ENCODE measurements at regions not wholly inside any gene's neighbourhood (a gene's known extent, or its start where the extent isn't known, plus 50 kb on each side); places are given as distances from the start of the nearest gene placed in this dataset.

DNA sequence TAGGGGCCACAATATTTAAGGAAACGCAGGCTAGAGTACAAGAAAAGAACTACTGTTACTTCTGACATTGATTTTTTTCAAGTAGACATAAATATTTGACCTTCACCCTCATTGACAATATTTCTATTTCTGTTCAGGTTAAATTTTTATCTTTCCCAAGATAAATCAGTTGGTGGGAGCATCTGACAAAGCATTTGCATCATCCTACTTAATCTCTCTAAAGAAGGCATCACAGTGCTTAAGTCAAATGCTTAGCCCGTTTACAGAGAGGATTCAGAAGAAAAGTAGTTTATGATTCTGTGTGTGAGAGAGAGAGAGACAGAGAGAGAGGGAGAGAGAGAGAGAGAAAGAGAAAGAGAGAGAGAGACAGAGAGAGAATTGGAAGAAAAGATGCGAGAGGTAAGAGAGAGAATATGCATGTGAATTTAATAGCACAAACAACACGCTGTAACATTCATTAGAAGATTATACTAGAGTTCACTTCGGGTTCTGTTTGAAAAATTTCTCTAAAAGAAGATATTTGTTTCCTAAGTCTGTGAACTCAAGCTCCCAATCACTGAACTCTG is 1093.3 kb upstream of the CDH6 start:
- intact Hi-C loops (cut with DNase I), result no loop called here
- no peak for FAIRE-seq
- no peak overlapping the region for H3K27ac ChIP-seq (ENCODE audit: low read depth in 2 of 2, low read length in 2 of 2)

DNA sequence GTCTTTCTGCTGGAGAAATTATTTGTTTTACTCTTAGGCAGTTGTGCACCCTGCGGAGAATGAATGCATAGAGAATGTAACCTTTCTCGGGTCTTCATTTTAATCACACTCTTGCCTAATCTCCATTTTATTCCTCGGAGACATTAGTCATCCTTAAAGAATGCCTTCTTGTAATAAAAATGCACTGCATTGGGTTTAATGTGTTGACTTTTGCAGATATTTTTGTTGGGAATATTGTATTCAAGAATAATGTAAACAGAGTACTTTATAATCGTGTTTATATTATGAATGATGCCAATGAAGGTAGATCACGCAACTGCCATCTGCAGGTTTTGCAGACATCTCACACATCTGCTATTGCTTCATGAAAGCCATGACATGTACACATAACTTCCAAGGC is 1093.9 kb upstream of the CDH6 start:
- H3K27me3 ChIP-seq (ENCODE audit: control insufficient read depth, insufficient read depth, low read length), result no peaks in the 10 kb centered on the region
- H3K36me3 ChIP-seq (ENCODE audit: control insufficient read depth in 2 of 3, insufficient read depth in 3 of 3, low read length in 3 of 3), result no peaks in the 10 kb centered on the region
- intact Hi-C loops (cut with DNase I), result no loop called here
- DNase-seq (no peak), FAIRE-seq (no peak)
- H3K9ac ChIP-seq (ENCODE audit: low read length in 3 of 3), result no peak overlapping the region
- no peak overlapping the region for H3K4me3 ChIP-seq (ENCODE audit: low read length in 3 of 3)
- TF ChIP-seq, protein P1, sequence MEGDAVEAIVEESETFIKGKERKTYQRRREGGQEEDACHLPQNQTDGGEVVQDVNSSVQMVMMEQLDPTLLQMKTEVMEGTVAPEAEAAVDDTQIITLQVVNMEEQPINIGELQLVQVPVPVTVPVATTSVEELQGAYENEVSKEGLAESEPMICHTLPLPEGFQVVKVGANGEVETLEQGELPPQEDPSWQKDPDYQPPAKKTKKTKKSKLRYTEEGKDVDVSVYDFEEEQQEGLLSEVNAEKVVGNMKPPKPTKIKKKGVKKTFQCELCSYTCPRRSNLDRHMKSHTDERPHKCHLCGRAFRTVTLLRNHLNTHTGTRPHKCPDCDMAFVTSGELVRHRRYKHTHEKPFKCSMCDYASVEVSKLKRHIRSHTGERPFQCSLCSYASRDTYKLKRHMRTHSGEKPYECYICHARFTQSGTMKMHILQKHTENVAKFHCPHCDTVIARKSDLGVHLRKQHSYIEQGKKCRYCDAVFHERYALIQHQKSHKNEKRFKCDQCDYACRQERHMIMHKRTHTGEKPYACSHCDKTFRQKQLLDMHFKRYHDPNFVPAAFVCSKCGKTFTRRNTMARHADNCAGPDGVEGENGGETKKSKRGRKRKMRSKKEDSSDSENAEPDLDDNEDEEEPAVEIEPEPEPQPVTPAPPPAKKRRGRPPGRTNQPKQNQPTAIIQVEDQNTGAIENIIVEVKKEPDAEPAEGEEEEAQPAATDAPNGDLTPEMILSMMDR (IDR thresholded peaks at IDR 0.05; ENCODE audit: borderline replicate concordance, extremely low read depth, insufficient read depth), result no peak
- H3K9me3 ChIP-seq (ENCODE audit: control insufficient read depth in 2 of 3, insufficient read depth in 1 of 3, low read length in 3 of 3), result no peaks in the 10 kb centered on the region
- H3K27ac ChIP-seq (ENCODE audit: low read depth in 2 of 2, low read length in 2 of 2), result no peak overlapping the region
- H3K4me1 ChIP-seq (ENCODE audit: control insufficient read depth in 2 of 3, insufficient read depth in 2 of 3, low read depth in 1 of 3, low read length in 3 of 3), result no peaks in the 10 kb centered on the region

More for the DNA sequence above, 1093.3 kb upstream of the CDH6 start:
- no peak overlapping the region for H3K9ac ChIP-seq (ENCODE audit: low read length in 3 of 3)
- no peak overlapping the region for H3K4me3 ChIP-seq (ENCODE audit: low read length in 3 of 3)
- no peaks in the 10 kb centered on the region for H3K27me3 ChIP-seq (ENCODE audit: control insufficient read depth, insufficient read depth, low read length)
- DNase-seq, result no peak
- TF ChIP-seq, protein P1 (IDR thresholded peaks at IDR 0.05; ENCODE audit: borderline replicate concordance, extremely low read depth, insufficient read depth), result no peak
- no peaks in the 10 kb centered on the region for H3K4me1 ChIP-seq (ENCODE audit: control insufficient read depth in 2 of 3, insufficient read depth in 2 of 3, low read depth in 1 of 3, low read length in 3 of 3)
- H3K36me3 ChIP-seq (ENCODE audit: control insufficient read depth in 2 of 3, insufficient read depth in 3 of 3, low read length in 3 of 3), result no peaks in the 10 kb centered on the region
- H3K9me3 ChIP-seq (ENCODE audit: control insufficient read depth in 2 of 3, insufficient read depth in 1 of 3, low read length in 3 of 3), result no peaks in the 10 kb centered on the region

DNA sequence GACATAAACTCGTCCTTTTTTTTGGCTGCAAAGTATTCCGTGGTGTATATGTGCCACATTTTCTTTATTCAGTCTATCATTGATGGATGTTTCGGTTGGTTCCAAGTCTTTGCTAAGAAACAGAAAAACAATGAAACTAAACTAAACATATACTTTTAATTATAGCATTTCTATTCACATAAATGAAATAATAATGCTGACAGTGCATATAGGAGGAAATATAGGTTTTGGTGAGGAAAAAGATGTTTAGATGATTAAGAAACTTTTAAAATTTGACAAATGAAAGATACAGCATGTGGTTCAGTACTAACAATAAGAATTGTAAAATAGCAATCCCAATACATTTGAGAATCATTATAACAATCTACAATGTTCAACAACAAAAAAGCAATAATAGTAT is 1094.5 kb upstream of the CDH6 start:
- intact Hi-C loops (cut with DNase I), result no loop called here
- no peaks in the 10 kb centered on the region for H3K36me3 ChIP-seq (ENCODE audit: control insufficient read depth in 2 of 3, insufficient read depth in 3 of 3, low read length in 3 of 3)
- no peak overlapping the region for H3K27ac ChIP-seq (ENCODE audit: low read depth in 2 of 2, low read length in 2 of 2)
- no peak overlapping the region for H3K4me3 ChIP-seq (ENCODE audit: low read length in 3 of 3)
- no peaks in the 10 kb centered on the region for H3K27me3 ChIP-seq (ENCODE audit: control insufficient read depth, insufficient read depth, low read length)
- no peak overlapping the region for H3K9ac ChIP-seq (ENCODE audit: low read length in 3 of 3)
- TF ChIP-seq, protein P1 (IDR thresholded peaks at IDR 0.05; ENCODE audit: borderline replicate concordance, extremely low read depth, insufficient read depth), result no peak
- no peak for DNase-seq
- FAIRE-seq, result no peak
- no peaks in the 10 kb centered on the region for H3K9me3 ChIP-seq (ENCODE audit: control insufficient read depth in 2 of 3, insufficient read depth in 1 of 3, low read length in 3 of 3)
- no peaks in the 10 kb centered on the region for H3K4me1 ChIP-seq (ENCODE audit: control insufficient read depth in 2 of 3, insufficient read depth in 2 of 3, low read depth in 1 of 3, low read length in 3 of 3)

DNA sequence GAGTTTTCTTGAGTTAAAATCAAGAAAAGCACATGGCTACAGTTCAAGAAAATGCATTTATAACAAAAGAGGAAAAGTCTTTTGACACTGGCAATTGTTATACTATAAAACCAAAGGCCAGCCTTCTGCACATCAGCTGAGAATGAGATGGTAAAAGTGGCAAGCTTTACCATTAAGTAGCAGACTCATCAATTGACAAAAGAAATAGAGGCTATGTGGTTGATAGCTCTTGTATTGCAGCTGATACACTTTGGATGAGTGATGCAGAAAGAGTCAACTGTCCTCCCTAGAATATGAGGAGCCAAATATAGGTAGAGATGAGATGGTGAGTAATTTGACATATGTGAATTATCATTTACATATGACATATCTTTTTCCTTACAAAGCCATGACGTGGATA is 1100.9 kb upstream of the CDH6 start:
- Histone ChIP-seq H3K4me3 (ENCODE audit: low read length in 3 of 3) (no peak overlapping the region), H3K9me3 (ENCODE audit: control insufficient read depth in 2 of 3, insufficient read depth in 1 of 3, low read length in 3 of 3) (no peaks in the 10 kb centered on the region)
- intact Hi-C loops (cut with DNase I), result no loop called here

More for the DNA sequence above, 1100.9 kb upstream of the CDH6 start:
- Histone ChIP-seq H3K27me3 (ENCODE audit: control insufficient read depth, insufficient read depth, low read length) (no peaks in the 10 kb centered on the region), H3K27ac (ENCODE audit: low read depth in 2 of 2, low read length in 2 of 2) (no peak overlapping the region), H3K4me1 (ENCODE audit: control insufficient read depth in 2 of 3, insufficient read depth in 2 of 3, low read depth in 1 of 3, low read length in 3 of 3) (no peaks in the 10 kb centered on the region), H3K9ac (ENCODE audit: low read length in 3 of 3) (no peak overlapping the region), H3K36me3 (ENCODE audit: control insufficient read depth in 2 of 3, insufficient read depth in 3 of 3, low read length in 3 of 3) (no peaks in the 10 kb centered on the region)
- TF ChIP-seq, protein P1 (IDR thresholded peaks at IDR 0.05; ENCODE audit: borderline replicate concordance, extremely low read depth, insufficient read depth), result no peak
- no peak for FAIRE-seq
- no peak for DNase-seq
